ENCODE measurements at regions not wholly inside any gene's neighbourhood (a gene's known extent, or its start where the extent isn't known, plus 50 kb on each side); places are given as distances from the start of the nearest gene placed in this dataset.

GRCh38 chr2:217151509-217152206 is 291.8 kb upstream of the TNP1 start:
- Histone ChIP-seq H2BK120ac (ENCODE audit: insufficient read depth, low read length, poor library complexity) (no peak overlapping the region), H2BK12ac (ENCODE audit: low read length) (no peak overlapping the region), H3K27me3 (ENCODE audit: insufficient read depth, low read length) (no peaks in the 10 kb centered on the region)

GRCh38 chr2:217150236-217150635 is 290.4 kb upstream of the TNP1 start:
- Histone ChIP-seq H4K12ac (ENCODE audit: low read depth, low read length) (no peak overlapping the region), H3K4me3 (ENCODE audit: low read depth, low read length) (no peak overlapping the region), H3K36me3 (ENCODE audit: control insufficient read depth in 1 of 2, insufficient read depth in 2 of 2, low read length in 2 of 2) (no peaks in the 10 kb centered on the region), H3K4ac (ENCODE audit: low read depth, low read length) (no peak overlapping the region), H2BK120ac (ENCODE audit: insufficient read depth, low read length, poor library complexity) (no peak overlapping the region), H2BK5ac (ENCODE audit: low read depth, low read length, poor library complexity) (no peak overlapping the region), H3K27me3 (ENCODE audit: insufficient read depth, low read length) (no peaks in the 10 kb centered on the region), H2AK5ac (ENCODE audit: low read length) (no peak overlapping the region), H3K14ac (ENCODE audit: low read length) (no peak overlapping the region), H3K4me2 (ENCODE audit: low read length) (no peak overlapping the region), H4K91ac (ENCODE audit: low read depth, low read length) (no peak overlapping the region), H2BK12ac (ENCODE audit: low read length) (peak overlapping the region; percentile 26), H3K27ac (ENCODE audit: low read depth, low read length) (no peak overlapping the region), H3K9me3 (ENCODE audit: insufficient read depth, low read depth, low read length) (no peaks in the 10 kb centered on the region), H3K79me2 (ENCODE audit: control insufficient read depth, insufficient read depth, low read length, poor library complexity) (no peaks in the 10 kb centered on the region), H3K9ac (ENCODE audit: low read length) (no peak overlapping the region), H3K79me1 (ENCODE audit: low read length) (no peaks in the 10 kb centered on the region), H2AFZ (ENCODE audit: insufficient read depth, low read length, poor library complexity) (no peak overlapping the region), H4K8ac (ENCODE audit: low read depth, low read length) (no peak overlapping the region), H3K23ac (ENCODE audit: low read length) (no peak overlapping the region), H3K18ac (ENCODE audit: low read length) (no peak overlapping the region), H3K4me1 (ENCODE audit: control insufficient read depth in 1 of 2, insufficient read depth in 2 of 2, low read length in 2 of 2) (peaks cover 0 to 8% of the 10 kb centered on the region in 2 experiments)
- DNase-seq, result peak; percentile 81 to 99
- no CpG with 5 or more reads among the region's 4 CpGs for WGBS (ENCODE audit: extremely low coverage, insufficient coverage, insufficient read length)

More at GRCh38 chr2:217151509-217152206, 291.8 kb upstream of the TNP1 start:
- Histone ChIP-seq H3K4ac (ENCODE audit: low read depth, low read length) (no peak overlapping the region), H2AFZ (ENCODE audit: insufficient read depth, low read length, poor library complexity) (no peak overlapping the region), H3K4me3 (ENCODE audit: low read depth, low read length) (no peak overlapping the region), H4K91ac (ENCODE audit: low read depth, low read length) (no peak overlapping the region), H2AK5ac (ENCODE audit: low read length) (no peak overlapping the region), H4K8ac (ENCODE audit: low read depth, low read length) (no peak overlapping the region), H3K4me2 (ENCODE audit: low read length) (peak overlapping the region; percentile 6), H3K9ac (ENCODE audit: low read length) (no peak overlapping the region), H3K27ac (ENCODE audit: low read depth, low read length) (no peak overlapping the region), H4K12ac (ENCODE audit: low read depth, low read length) (no peak overlapping the region), H3K23ac (ENCODE audit: low read length) (no peak overlapping the region), H3K36me3 (ENCODE audit: control insufficient read depth in 1 of 2, insufficient read depth in 2 of 2, low read length in 2 of 2) (no peaks in the 10 kb centered on the region), H3K79me1 (ENCODE audit: low read length) (no peaks in the 10 kb centered on the region), H3K79me2 (ENCODE audit: control insufficient read depth, insufficient read depth, low read length, poor library complexity) (no peaks in the 10 kb centered on the region), H3K4me1 (ENCODE audit: control insufficient read depth in 1 of 2, insufficient read depth in 2 of 2, low read length in 2 of 2) (peaks cover 0 to 8% of the 10 kb centered on the region in 2 experiments), H2BK5ac (ENCODE audit: low read depth, low read length, poor library complexity) (no peak overlapping the region), H3K9me3 (ENCODE audit: insufficient read depth, low read depth, low read length) (no peaks in the 10 kb centered on the region), H3K18ac (ENCODE audit: low read length) (no peak overlapping the region), H3K14ac (ENCODE audit: low read length) (no peak overlapping the region)
- peak; percentile 73 to 86 for DNase-seq
- WGBS (ENCODE audit: extremely low coverage, insufficient coverage, insufficient read length), result 100% methylated on average over 2 of the region's 10 CpGs

- WGBS (ENCODE audit: extremely low coverage, insufficient coverage, insufficient read length), result no CpG with 5 or more reads among the region's 4 CpGs
- Histone ChIP-seq H2BK12ac (ENCODE audit: low read length) (peak overlapping the region; percentile 6), H3K27ac (ENCODE audit: low read depth, low read length) (no peak overlapping the region)
Observed at GRCh38 chr2:217149087-217149660, 289.3 kb upstream of the TNP1 start.

GRCh38 chr2:217147818-217148217 is 288.0 kb upstream of the TNP1 start:
- Histone ChIP-seq H3K4ac (ENCODE audit: low read depth, low read length) (no peak overlapping the region), H3K4me2 (ENCODE audit: low read length) (no peak overlapping the region), H3K4me1 (ENCODE audit: control insufficient read depth in 1 of 2, insufficient read depth in 2 of 2, low read length in 2 of 2) (peaks cover 0 to 8% of the 10 kb centered on the region in 2 experiments), H3K23ac (ENCODE audit: low read length) (no peak overlapping the region), H4K91ac (ENCODE audit: low read depth, low read length) (no peak overlapping the region), H4K8ac (ENCODE audit: low read depth, low read length) (no peak overlapping the region), H2AK5ac (ENCODE audit: low read length) (no peak overlapping the region), H2BK120ac (ENCODE audit: insufficient read depth, low read length, poor library complexity) (no peak overlapping the region), H3K36me3 (ENCODE audit: control insufficient read depth in 1 of 2, insufficient read depth in 2 of 2, low read length in 2 of 2) (no peaks in the 10 kb centered on the region), H3K9ac (ENCODE audit: low read length) (no peak overlapping the region), H3K79me2 (ENCODE audit: control insufficient read depth, insufficient read depth, low read length, poor library complexity) (no peaks in the 10 kb centered on the region), H3K14ac (ENCODE audit: low read length) (no peak overlapping the region), H3K18ac (ENCODE audit: low read length) (no peak overlapping the region), H4K12ac (ENCODE audit: low read depth, low read length) (no peak overlapping the region), H3K27ac (ENCODE audit: low read depth, low read length) (no peak overlapping the region), H3K9me3 (ENCODE audit: insufficient read depth, low read depth, low read length) (no peaks in the 10 kb centered on the region), H2BK5ac (ENCODE audit: low read depth, low read length, poor library complexity) (no peak overlapping the region), H3K79me1 (ENCODE audit: low read length) (no peaks in the 10 kb centered on the region), H3K27me3 (ENCODE audit: insufficient read depth, low read length) (no peaks in the 10 kb centered on the region), H2BK12ac (ENCODE audit: low read length) (no peak overlapping the region), H2AFZ (ENCODE audit: insufficient read depth, low read length, poor library complexity) (no peak overlapping the region), H3K4me3 (ENCODE audit: low read depth, low read length) (no peak overlapping the region)
- peak; percentile 85 to 96 for DNase-seq
- WGBS (ENCODE audit: extremely low coverage, insufficient coverage, insufficient read length), result no CpG with 5 or more reads among the region's 2 CpGs

More at GRCh38 chr2:217149087-217149660, 289.3 kb upstream of the TNP1 start:
- Histone ChIP-seq H2BK120ac (ENCODE audit: insufficient read depth, low read length, poor library complexity) (peak overlapping the region; percentile 9), H3K79me1 (ENCODE audit: low read length) (no peaks in the 10 kb centered on the region), H3K23ac (ENCODE audit: low read length) (peak overlapping the region; percentile 38), H3K4ac (ENCODE audit: low read depth, low read length) (no peak overlapping the region), H3K4me3 (ENCODE audit: low read depth, low read length) (no peak overlapping the region), H3K18ac (ENCODE audit: low read length) (no peak overlapping the region), H4K12ac (ENCODE audit: low read depth, low read length) (no peak overlapping the region), H3K79me2 (ENCODE audit: control insufficient read depth, insufficient read depth, low read length, poor library complexity) (no peaks in the 10 kb centered on the region), H2BK5ac (ENCODE audit: low read depth, low read length, poor library complexity) (no peak overlapping the region), H2AK5ac (ENCODE audit: low read length) (no peak overlapping the region), H3K4me2 (ENCODE audit: low read length) (no peak overlapping the region), H3K4me1 (ENCODE audit: control insufficient read depth in 1 of 2, insufficient read depth in 2 of 2, low read length in 2 of 2) (peaks cover 0 to 8% of the 10 kb centered on the region in 2 experiments), H3K27me3 (ENCODE audit: insufficient read depth, low read length) (no peaks in the 10 kb centered on the region), H2AFZ (ENCODE audit: insufficient read depth, low read length, poor library complexity) (no peak overlapping the region), H4K8ac (ENCODE audit: low read depth, low read length) (no peak overlapping the region), H4K91ac (ENCODE audit: low read depth, low read length) (no peak overlapping the region), H3K9me3 (ENCODE audit: insufficient read depth, low read depth, low read length) (no peaks in the 10 kb centered on the region), H3K36me3 (ENCODE audit: control insufficient read depth in 1 of 2, insufficient read depth in 2 of 2, low read length in 2 of 2) (no peaks in the 10 kb centered on the region), H3K14ac (ENCODE audit: low read length) (no peak overlapping the region), H3K9ac (ENCODE audit: low read length) (no peak overlapping the region)
- DNase-seq, result peak in 1 of 2 donors; percentile 24
